Fibroblast of the conjunctiva (primary cell): ENCODE measurements at regions not wholly inside any gene's neighbourhood (a gene's known extent, or its start where the extent isn't known, plus 50 kb on each side); places are given as distances from the start of the nearest gene placed in this dataset.
A peak's percentile ranks its signal among the peaks of the same experiment; 100 is the strongest.

Source experiments
- DNase-seq: peaks from one replicate; pipeline ENCODE4 v3.0.0-alpha.2; 2010; ENCODE audit warnings: low read depth

GRCh38 chr13:74000876-74001275, 133.3 kb downstream of the KLF12 start:
- DNase-seq = peak; percentile 43

GRCh38 chr13:73998631-73999030, 135.6 kb downstream of the KLF12 start:
- DNase-seq = no peak

GRCh38 chr13:73997964-73998363, 136.2 kb downstream of the KLF12 start:
- DNase-seq = no peak

GRCh38 chr13:73996569-73996968, 137.6 kb downstream of the KLF12 start:
- no peak for DNase-seq

GRCh38 chr13:73995736-73996135, 138.5 kb downstream of the KLF12 start:
- DNase-seq = peak; percentile 13

GRCh38 chr13:73993661-73994060, 140.5 kb downstream of the KLF12 start:
- no peak for DNase-seq

GRCh38 chr13:73991884-73992283, 142.3 kb downstream of the KLF12 start:
- no peak for DNase-seq

- no peak for DNase-seq
Measured at GRCh38 chr13:73991384-73991783, 142.8 kb downstream of the KLF12 start.

- DNase-seq = no peak
Measured at GRCh38 chr13:73989244-73989843, 144.9 kb downstream of the KLF12 start.

- DNase-seq = no peak
Measured at GRCh38 chr13:73988461-73988860, 145.7 kb downstream of the KLF12 start.

- DNase-seq = no peak
Measured at GRCh38 chr13:73987618-73988017, 146.6 kb downstream of the KLF12 start.

GRCh38 chr13:73985783-73986182, 148.4 kb downstream of the KLF12 start:
- DNase-seq = no peak

- DNase-seq = no peak
Measured at GRCh38 chr13:73984949-73985691, 149.1 kb downstream of the KLF12 start.

- no peak for DNase-seq
Measured at GRCh38 chr13:73984201-73984600, 150.0 kb downstream of the KLF12 start.

- DNase-seq = no peak
Measured at GRCh38 chr13:73983109-73983508, 151.1 kb downstream of the KLF12 start.

GRCh38 chr13:73981595-73981994, 152.6 kb downstream of the KLF12 start:
- no peak for DNase-seq

- DNase-seq = no peak
Measured at GRCh38 chr13:73975767-73976166, 158.4 kb downstream of the KLF12 start.

GRCh38 chr13:73974051-73974450, 160.2 kb downstream of the KLF12 start:
- DNase-seq = no peak

GRCh38 chr13:73973156-73973555, 161.0 kb downstream of the KLF12 start:
- DNase-seq = no peak

GRCh38 chr13:73972545-73972944, 161.7 kb downstream of the KLF12 start:
- no peak for DNase-seq

GRCh38 chr13:73971481-73971880, 162.7 kb downstream of the KLF12 start:
- DNase-seq = no peak

GRCh38 chr13:73970421-73971055, 163.7 kb downstream of the KLF12 start:
- DNase-seq = peak; percentile 75

GRCh38 chr13:73967397-73968165, 166.6 kb downstream of the KLF12 start:
- no peak for DNase-seq
